ENCODE measurements at regions not wholly inside any gene's neighbourhood (a gene's known extent, or its start where the extent isn't known, plus 50 kb on each side); places are given as distances from the start of the nearest gene placed in this dataset.

DNA sequence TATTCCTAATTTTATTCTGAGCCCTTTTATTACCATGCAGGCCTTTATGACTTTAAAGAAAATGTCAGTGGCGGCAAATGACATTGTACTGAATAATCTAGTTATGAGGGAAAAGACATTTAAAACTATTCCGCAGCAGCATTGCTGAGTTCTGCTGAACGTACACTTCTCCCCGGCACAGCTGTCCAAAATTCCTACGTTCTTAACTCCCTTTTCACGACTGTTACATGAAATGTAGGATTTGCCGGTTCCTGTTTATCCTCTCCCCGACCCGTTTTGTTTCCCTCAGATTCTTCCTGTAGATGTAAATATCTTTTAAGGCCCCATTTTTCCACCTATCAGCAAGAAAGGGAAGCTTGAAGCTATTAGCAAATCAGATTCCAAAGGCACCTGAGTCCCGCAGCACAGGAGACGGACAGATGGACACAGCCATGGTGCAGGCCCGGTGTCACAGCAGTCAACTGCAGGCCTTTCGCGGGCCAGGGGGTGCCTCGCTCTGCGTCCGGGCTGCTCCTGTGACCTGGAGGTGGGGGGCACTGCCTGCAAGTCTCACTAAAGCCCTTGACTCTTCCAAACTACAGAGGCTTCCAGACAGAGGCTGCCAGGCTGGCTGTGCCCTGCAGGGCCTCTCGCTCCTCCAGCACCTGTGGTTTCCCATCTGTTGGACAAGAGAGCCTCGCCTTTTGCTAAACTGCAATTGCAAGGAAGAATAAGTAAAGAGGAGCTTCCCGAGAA, 485.0 kb upstream of the MGMT start:
- TF ChIP-seq SRSF1 (optimal IDR thresholded peaks at IDR 0.05; ENCODE audit: low read depth, low read length), result no peak
- TF ChIP-seq ZNF292 (CRISPR knock-in tag; IDR thresholded peaks at IDR 0.05; ENCODE audit: borderline replicate concordance, low read depth), result no peak
- TF ChIP-seq, protein P1, sequence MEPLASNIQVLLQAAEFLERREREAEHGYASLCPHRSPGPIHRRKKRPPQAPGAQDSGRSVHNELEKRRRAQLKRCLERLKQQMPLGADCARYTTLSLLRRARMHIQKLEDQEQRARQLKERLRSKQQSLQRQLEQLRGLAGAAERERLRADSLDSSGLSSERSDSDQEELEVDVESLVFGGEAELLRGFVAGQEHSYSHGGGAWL (CRISPR knock-in tag; IDR thresholded peaks at IDR 0.05), result no peak
- TF ChIP-seq POLR2AphosphoS5 (IDR thresholded peaks at IDR 0.05; ENCODE audit: low read depth, low read length), result no peak

All from HepG2 (cell line).